KBM-7 (cell line): ENCODE measurements at regions not wholly inside any gene's neighbourhood (a gene's known extent, or its start where the extent isn't known, plus 50 kb on each side); places are given as distances from the start of the nearest gene placed in this dataset.
"Not testable (repeated sequence)": the region's sequence is repeated elsewhere in the genome, so short reads cannot be mapped to it uniquely, and the experiment has no call there.

ENCODE experiments used
- DNase-seq: peaks from one replicate; pipeline ENCODE4 v3.0.0-alpha.2; 2015
- in situ Hi-C: fragments of 300-500 bp; cut with MboI; formaldehyde crosslinking; loops from 2 replicates; pipeline ENCODE4 v1.14.3; 2020; ENCODE audit warnings: low sequenced_read_pairs, low pct_unique_long_range_greater_than_20kb, mixed read lengths

DNA sequence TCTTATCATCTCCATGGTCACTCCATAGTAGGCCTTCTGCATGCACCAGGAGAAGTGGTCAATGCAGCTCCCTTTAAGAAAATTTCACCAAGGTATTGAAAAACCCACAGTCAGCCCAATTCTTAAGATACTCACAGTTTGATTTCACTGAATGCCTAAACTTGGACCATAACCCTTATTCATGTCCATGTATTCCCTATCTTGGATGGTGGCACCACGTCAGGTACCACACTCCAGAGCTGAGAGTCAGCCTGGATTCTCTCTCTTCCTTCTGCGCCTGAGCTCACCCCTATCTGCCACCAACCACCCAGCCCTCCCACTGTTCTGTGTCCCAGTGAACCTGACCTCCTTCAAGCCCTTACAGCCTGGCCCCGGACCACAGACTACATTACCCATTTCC is 183.2 kb upstream of the NR2F2 start:
- no peak for DNase-seq
- in situ Hi-C loops, result no loop called here

DNA sequence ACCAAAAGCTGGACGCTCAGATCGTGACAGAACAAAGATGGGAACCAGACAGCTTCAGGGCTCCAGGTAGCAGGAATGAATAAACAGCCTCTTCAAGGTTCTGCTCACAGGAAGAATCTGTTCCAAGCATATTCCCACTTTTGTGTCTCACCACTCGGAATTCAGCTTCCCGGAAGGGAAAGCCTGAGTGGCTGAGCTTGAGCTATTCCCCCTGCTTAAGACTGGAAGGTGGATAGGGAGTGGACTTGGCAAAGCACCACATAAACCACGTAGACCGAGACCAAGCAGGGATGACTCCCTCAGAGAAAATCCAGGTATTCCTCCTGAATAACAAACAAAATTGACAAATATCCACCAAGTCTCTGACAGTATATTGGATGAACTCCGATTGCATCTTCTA is 180.2 kb upstream of the NR2F2 start:
- in situ Hi-C loops, result no loop called here
- DNase-seq, result no peak

DNA sequence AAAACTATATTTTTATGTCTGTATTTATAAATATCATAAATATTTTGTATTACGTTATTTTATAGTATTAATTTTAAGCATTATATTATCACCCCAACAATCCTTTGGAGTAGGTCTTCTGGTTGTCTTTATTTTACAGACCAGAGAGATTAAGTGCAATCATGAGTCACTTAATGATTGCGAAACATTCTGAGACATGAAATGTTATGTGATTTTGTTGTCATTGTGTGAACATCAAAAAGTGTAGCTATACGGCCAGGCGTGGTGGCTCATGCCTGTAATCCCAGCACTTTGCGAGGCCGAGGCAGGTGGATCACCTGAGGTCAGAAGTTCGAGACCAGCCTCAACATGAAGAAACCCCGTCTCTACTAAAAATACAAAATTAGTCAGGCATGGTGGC is 178.8 kb upstream of the NR2F2 start:
- in situ Hi-C loops, DNase-seq: not testable (repeated sequence)

DNA sequence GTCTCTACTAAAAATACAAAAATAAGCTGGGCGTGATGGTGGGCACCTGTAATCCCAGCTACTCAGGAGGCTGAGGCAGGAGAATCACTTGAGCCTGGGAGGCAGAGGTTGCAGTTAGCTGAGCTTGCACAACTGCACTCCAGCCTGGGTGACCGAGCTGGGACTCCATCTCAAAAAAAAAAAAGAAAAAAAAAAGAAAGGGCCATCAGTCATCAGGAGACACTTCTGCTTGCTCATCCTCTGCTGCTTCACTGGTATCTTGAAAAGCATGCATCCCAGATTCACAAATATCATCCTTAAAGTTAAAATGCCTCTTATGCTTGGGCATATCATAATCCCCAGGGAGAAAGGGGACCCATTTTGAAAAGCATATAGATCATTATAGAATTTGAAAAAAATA is 176.6 kb upstream of the NR2F2 start:
- no peak for DNase-seq
- in situ Hi-C loops, result no loop called here

DNA sequence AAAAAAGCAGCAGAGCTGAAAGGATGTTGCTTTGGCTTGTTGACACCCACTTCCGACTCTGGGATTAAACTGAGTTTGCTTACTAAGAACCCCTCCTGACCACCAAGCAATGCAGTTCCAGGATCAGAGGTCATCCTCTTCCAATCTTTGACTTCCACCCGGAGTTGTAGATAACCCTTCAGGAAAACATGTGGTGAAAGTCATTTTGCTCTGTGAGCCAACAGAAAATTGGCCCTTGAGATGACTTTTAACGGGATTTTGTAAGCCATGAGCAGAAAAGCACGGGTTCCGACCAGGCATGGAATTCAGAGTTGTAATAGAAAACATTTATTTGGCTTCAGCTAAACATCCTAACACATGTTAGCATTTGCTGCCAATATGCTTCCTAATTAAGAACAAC is 171.6 kb upstream of the NR2F2 start:
- no peak for DNase-seq
- in situ Hi-C loops, result no loop called here

DNA sequence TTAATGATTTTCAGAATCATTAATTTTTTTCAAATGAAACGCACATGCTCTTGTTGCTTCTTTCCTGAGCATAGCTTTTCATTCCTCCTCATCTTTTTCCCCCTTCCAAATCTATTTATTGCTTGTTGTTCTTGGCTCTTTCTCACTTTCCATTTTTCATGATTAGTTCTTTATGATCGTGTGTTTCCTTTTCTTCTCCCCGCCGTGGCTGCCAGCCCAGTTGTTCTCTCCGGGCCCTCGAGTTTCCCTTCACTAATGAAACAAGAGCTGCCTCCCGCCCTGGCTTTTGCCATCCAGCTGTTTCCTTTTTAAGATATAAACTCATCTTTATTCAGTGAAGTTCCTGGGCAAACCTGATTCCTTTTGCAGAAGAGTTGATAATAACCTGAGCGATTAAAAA is 170.2 kb upstream of the NR2F2 start:
- no peak for DNase-seq
- in situ Hi-C loops, result no loop called here

DNA sequence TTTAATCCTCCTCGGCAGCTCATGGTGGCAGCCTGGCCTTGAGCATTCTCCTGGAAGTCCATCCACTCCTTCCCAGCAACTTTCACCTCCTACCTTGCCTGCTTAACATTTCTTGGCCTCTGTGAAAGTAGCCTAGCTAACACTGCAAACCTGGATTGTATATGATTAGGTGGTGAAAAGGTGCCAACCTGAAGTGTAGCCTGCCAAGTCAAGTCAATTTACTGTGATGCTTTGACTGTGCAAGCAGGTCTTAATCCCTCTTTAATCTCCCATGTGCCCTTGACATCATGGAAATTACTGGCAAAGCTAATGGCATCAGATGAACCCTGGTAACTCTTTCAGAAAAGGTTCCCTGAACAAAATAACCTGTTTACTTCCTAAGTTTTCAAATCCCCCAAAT is 169.7 kb upstream of the NR2F2 start:
- in situ Hi-C loops, result no loop called here
- no peak for DNase-seq

DNA sequence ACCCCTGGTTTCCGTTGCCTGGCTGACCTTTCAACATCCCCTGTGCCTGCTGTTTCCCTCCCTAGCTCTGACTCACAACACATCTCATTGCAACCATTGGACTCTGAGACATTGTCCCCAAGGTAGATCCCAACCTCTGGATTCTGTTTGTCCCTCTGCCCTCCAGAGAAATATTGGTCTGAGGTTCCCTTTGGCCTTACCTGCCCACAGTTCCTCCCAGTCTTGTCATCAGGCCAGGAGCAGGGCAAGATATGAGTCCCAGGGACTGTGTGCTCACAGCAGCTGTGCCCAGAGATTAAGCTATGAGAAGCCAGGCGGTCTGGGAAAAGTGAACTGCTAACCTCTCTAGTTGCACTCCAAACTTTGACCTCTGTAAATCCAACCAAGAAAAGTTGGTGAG is 168.2 kb upstream of the NR2F2 start:
- DNase-seq, result no peak
- in situ Hi-C loops, result no loop called here

DNA sequence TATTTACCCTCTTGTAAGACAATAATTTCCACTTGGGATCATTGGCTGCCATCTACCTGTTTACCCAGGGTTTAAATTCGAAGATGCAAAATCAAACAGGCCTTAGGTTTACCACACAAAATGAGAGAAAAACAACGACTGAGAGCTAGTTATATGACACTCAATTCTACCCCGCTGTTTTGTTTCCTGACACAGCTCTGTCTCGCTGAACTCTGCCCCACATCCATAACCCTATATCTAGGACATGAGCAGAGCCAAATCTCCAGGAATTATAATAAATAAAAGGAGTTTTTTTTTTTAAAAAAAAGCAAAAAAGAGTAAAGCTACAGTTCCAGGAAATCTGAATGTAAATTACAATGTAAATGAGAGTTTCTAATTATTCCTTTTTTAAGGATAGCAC is 165.4 kb upstream of the NR2F2 start:
- in situ Hi-C loops, result no loop called here
- DNase-seq, result no peak

DNA sequence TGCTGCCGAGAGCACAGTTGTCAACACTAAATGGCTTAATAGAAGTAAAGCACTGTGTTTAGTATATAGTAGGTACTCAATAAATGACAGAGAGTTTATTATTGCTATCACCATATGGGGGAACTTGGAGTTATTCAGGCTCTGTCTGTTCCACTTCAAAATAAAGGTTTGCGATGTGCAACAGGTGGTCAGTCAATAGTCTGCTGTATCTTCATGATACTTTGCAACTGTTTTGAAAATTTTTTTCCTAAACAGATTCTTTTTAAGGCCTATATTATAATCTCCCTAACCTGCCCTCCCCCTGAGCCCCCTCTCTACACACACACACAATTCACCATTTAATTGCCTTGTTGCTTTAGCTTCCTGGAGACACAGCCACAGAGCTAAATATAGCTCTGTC is 164.7 kb upstream of the NR2F2 start:
- in situ Hi-C loops, result no loop called here
- no peak for DNase-seq

DNA sequence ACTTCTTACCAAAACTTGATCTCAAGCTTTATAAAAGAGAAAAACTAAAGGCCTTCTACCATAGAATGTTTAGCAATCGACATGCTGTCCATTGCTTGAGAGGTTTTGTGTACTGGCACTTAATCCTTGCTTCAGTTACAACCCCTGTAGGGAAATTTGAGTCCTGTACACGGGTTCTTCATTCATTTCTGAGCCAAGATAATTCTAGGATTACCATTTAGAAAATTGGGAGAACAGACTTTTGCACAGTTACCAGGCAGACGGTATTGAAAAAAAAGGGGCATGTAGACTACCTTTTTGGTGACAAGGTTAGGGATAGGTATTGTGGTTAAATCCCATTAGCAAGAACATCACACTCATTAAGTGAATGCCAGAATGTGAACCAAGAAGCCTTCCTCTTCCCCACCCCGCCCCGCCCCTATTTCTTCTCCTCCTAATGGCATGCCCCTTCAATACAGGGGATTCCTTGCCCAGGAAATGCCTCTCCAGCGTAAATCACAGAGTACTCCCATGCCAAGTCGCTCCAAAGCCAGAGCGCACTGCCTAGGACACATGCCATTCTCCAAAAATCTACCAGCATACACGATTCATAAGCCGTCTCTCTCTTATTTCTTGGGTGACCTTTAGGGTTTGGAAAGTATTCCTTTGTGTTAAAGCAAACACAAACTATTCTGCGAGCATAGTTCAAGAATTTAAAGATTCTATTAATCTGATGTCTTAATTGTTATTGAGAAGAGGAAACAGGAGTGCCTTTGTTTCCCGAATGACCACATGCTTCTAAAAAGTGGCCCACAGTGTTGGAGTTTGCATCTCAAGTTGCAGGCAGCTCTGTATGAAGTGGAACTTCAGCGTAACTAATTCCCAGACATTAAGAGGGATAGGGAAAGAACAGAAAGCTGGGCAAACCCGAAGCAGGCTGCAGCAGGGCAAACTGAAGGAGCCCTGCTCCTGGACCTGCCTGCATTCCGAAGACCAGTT is 164.0 kb upstream of the NR2F2 start:
- DNase-seq, result no peak
- in situ Hi-C loops, result no loop called here

DNA sequence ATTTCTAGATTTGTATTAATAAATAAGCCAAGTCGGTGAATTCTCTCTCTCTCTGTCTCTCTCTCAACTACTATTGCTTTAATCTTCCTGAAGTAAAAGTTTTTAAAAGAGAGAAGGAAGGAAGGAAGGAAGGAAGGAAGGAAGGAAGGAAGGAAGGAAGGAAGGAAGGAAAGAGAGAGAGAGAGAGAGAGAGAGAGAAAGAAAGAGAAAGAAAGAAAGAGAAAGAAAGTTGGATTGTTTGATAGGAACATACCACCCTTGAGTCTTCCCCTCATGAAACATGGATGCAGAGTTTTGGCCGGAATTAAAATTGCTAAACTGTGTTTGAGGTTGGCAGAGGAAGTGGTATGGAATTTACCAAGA is 159.9 kb upstream of the NR2F2 start:
- in situ Hi-C loops, result not testable (repeated sequence)

DNA sequence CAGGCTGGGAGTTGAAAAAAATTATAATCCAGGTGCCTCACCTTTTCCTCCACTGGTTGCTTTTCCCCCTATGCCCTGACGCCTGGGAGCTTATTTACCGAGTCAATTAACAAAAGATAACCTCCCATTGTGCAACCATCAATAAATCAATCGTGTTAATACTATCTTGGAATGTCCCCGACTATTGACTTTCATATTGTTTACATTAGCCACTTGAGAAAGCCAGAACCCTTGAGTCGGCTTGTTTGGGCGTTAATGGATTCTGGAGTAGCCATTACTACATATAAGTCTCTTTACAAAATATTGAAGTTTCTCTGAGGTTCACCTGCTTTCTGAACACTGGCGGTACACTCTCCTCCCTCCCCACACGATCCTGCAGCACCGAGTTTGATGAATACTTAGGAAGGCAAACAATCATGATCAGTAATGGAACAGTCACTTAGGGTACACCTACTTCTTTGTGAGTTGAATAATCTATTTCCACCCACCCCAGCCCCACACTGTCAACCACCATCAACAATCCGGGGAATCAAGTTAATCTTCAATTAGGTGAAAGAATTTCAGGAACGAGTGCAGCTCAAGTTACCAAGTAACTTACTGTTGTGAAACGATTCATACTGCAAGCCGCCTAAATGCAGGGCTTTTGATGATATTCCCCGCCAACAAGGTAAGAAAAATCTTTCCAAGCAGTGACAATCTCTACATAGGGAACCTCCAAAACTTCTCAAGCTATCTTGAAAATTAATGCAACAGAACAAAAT is 159.3 kb upstream of the NR2F2 start:
- no peak for DNase-seq
- in situ Hi-C loops, result no loop called here

More for the DNA sequence above, 159.9 kb upstream of the NR2F2 start:
- not testable (repeated sequence) for DNase-seq

DNA sequence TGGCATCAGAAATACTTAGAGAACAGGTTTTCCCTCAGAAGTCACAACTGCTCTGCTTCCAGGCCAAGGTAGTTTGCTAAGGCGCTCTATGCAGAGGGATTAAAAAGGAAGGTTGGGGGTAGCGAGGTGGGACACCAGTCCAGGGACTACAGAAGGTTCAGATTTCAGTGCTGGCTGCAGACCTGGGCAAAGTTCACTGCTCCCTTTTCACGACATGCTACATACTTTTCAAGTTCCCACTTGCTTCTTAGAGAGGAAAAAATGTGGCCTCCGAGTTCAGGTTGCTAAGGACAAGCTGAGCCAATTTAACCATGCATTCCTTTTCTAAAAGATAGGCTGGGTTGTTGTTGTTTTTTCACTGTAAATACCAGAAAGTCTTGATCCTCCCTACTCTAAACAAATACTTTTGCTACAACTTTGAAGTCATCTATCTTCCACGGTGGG is 158.6 kb upstream of the NR2F2 start:
- DNase-seq, result no peak
- in situ Hi-C loops, result no loop called here

DNA sequence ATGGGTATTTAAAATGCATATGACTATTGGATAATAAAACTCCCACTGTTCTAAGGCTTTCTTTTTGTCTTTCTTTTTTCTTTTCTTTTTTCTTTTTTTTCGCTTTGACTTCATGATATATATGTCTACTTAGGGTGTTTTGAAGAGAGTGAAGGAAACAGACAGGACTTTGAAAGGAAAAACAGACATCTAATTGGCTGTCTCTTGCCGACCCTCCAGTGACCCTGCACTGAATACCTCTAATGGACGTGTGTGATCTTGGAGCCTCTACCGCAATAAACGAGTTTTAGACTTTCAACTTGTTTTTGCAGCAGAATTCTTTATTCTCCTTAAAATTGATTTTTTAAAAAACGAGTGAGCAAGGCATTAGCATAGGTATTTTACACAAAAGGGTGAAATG is 158.1 kb upstream of the NR2F2 start:
- in situ Hi-C loops, result no loop called here
- DNase-seq, result no peak

DNA sequence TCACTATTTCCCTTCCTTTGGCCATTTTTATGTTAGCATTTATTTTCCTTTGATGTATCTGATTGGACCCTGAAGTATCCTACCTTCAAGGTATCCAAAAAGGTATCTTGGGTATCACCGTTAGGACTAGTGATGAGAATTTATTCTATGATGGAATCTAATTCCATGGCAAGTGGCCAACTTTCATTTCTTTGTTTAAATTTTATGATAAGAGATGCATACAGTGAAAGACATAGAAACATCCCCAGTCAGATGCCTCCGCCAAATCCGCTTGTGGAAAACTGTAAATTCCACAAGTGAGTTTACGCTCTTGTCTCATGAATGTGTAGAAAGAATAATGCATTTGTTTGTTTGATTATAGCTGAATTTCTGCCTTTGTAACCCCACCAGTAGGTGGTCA is 153.7 kb upstream of the NR2F2 start:
- no peak for DNase-seq
- in situ Hi-C loops, result no loop called here

DNA sequence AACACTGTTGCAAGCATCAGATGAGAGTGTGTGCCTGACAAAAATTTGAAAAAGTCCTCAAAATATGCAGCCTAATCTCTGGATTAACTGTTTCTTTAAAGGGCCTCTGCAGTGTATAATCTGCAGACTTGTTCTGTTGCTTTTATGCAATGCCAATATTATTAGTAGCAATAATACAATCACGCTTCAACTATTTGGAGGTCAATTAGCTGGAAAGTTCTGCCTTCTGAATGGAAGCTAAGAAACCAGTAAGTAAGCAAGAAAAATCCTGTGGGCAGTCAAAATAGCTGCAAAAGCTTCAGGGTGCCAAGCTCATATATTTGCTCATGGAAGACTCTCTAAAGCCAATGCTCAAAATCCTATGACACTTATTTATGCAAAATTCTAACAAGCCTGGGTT is 153.2 kb upstream of the NR2F2 start:
- DNase-seq, result no peak
- in situ Hi-C loops, result no loop called here

DNA sequence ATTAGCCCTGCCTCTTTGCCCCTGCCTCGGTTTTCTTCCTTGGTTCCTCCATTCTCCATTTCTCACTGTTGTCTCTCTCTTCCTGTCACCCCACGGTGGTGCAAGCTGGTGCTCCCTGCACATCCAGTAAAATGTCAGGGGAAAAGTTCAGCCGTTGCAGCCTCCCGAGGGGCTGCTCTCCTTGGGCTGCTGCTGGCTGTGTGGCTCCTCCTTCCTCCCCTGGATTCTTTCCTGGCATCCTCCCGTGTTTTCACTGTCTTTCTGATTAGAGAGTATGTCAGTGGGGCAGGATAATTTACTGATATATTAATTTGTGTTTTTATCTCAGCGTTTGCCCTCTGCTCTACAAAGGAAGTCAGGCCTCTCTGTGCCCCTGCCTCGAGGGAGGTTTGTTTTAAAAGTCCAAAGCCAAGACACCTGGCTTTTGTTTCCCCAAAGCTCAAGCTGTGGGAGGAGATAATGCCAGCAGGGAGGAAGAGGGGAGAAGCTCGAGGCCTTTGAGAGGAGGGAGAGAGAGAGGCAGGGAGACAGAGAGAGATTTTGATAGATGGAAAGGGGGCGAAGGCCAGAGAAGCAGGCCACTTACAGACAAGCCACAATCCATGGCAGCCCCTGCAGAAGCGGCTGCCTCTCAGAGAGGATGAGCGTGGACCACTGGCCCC is 150.3 kb upstream of the NR2F2 start:
- in situ Hi-C loops, result no loop called here
- no peak for DNase-seq

DNA sequence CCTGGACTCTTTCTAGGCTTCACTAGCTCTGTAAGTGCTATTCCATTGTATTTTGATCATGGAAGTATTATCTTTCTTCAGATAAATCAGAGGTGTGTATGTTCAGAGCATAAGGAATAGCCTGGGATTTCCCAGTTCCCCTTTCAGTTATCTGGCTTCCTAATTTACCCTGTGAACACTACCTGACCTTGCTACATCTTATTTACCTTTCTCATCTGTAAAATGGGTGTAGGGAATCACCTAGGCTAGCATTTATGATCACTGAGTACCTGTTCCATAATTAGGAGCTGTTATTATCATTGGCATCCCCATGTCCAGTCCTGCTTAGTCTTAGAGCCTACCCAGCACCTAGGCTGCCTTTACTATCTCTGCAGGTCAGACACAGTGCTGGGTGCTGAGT is 149.3 kb upstream of the NR2F2 start:
- DNase-seq, result no peak
- in situ Hi-C loops, result no loop called here

DNA sequence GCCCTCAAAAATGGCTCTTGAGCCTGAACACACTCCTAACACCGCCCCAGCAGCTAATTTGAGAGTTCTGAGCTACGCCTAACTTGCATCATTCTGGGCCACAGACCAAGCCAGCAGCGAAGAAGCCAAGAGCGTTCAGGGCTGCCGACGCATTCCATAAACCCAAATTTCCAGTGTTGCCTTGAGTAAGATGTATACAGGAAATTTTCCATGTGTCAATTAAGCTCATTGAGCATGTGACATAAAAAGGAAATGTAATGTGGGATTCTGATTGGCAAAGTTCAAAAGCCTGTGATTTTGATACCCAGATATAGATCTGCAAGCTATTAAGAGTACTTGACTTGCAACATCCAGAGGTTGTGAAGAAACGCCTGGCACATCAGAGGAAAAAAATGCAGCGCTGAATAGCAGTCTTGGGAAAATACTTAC is 148.6 kb upstream of the NR2F2 start:
- in situ Hi-C loops, result no loop called here
- DNase-seq, result no peak
